COR-L47 (cell line): ENCODE measurements at regions not wholly inside any gene's neighbourhood (a gene's known extent, or its start where the extent isn't known, plus 50 kb on each side); places are given as distances from the start of the nearest gene placed in this dataset.
"Not testable (repeated sequence)": the region's sequence is repeated elsewhere in the genome, so short reads cannot be mapped to it uniquely, and the experiment has no call there.

Experiments used
- DNase-seq: peaks from one replicate; lab custom pipeline; 2025; lab: John Stamatoyannopoulos, UW

DNA sequence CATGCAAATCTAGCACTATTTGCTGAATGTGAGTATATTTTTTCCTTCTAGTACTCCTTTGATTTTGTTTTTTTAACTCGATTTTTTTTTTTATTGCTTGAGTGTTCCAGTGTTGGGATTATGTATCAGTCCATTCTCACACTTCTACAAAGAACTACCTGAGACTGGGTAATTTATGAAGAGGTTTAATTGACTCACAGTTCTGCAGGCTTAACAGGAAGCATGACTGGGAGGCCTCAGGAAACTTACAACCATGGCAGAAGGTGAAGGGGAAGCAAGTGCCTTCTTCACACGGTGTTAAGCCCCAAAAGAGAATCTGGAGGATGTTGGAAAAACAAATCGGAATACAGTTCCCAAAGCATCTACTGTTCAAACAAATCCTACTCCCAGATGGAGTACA is 69.1 kb downstream of the ZNF518B start:
- DNase-seq = not testable (repeated sequence)

DNA sequence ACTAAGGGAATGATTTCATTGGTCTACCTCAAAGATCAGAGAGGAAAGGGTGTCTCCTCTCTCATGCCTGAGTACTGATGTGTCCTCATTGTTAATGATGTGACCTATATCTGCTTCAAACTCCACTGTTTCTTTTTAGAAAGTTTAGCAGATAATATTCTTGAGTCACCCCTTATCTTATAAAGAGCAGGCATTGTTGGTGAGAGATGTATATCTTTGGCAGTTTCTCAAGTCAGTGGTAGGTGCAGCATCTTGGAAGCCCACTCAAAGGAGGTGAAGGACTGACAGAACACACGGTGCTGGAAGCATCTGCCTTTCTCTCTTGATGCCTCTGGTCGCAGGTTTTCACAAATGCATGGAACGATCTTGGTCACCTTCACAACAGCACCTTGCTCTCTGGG is 71.2 kb downstream of the ZNF518B start:
- DNase-seq = no peak

DNA sequence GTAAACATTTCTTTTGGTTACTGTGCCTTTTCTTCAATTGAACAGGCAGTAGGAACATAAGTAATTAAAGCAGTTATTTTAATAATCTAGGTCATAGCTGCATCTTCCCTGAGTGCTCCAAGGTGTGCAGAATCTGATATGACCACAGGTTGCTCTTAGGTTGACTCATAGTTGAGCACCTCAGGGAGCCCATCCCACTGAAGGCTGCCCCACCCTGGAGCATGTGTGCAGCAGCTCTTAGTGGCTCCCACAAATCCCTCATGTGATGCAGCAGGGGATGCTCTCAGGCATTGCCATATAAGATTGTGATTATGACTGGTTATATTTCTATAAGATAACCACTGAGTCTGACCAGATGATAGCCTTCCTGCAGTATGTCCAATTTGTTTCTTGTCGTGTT is 72.3 kb downstream of the ZNF518B start:
- DNase-seq = no peak

DNA sequence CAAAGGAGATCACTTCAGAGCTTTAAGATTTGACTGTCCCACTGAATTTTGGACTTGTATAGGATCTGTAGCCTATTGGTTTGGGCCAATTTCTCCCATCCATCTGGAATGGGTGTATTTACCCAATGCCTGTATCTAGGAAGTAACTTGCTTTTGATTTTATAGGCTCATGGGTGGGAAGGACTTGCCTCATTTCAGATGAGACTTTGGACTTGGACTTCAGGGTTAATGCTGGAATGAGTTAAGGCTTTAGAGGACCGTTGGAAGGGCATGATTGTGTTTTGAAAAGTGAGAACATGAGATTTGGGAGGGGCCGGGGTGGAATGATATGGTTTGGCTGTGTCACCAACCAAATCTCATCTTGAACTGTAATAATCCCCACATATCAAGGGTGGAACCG is 73.8 kb downstream of the ZNF518B start:
- DNase-seq = no peak

DNA sequence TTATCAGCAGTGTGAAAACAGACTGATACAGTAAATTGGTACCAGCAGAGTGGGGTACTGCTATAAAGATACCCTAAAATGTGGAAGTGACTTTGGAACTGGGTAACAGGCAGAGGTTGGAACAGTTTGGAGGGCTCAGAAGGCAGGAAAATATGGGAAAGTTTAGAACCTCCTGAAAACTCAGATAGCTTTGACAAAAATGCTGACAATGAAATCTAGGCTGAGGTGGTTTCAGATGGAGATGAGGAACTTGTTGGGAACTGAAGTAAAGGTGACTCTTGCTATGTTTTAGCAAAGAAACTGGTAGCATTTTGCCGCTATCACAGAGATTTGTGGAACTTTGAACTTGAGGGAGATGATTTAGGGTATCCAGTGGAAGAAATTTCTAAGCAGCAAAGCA is 75.1 kb downstream of the ZNF518B start:
- not testable (repeated sequence) for DNase-seq

DNA sequence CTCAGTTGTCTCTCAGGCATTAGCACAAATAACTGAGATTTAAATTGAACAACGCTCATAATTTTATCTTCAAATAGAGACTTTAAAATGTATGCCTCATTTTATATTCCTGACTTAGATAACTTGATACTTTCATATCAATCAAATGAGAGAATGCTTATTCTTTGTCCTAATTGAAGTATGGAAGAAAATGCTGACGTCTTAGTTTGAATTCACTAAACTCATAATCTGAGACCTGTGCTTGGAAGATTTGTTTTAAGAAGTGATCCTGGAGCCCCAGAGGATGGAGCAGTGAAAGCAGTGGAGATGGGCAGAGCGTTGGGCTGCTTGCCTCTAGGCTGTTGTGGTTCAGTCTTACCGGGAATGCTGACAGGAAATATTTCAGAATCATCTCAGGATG is 76.1 kb downstream of the ZNF518B start:
- no peak for DNase-seq

DNA sequence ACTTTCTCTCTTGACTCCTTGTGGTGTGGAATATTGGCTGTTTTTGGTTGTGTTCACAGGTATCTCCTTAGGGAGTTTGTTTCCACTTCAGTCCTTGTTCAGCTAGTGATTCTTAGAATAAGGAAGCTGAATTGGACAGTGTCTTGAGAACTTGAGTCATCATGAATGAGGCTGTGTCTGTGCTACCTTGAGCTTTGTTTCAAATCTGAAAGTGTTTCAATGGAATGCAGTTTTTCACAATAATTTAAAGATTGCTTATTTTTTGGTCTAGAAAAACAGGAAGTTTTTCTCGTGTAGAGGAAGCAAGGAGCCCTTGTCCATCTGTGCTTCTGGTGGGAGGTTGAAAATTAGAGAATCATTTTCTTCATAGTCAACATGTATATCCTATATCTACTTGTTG is 76.5 kb downstream of the ZNF518B start:
- no peak for DNase-seq

DNA sequence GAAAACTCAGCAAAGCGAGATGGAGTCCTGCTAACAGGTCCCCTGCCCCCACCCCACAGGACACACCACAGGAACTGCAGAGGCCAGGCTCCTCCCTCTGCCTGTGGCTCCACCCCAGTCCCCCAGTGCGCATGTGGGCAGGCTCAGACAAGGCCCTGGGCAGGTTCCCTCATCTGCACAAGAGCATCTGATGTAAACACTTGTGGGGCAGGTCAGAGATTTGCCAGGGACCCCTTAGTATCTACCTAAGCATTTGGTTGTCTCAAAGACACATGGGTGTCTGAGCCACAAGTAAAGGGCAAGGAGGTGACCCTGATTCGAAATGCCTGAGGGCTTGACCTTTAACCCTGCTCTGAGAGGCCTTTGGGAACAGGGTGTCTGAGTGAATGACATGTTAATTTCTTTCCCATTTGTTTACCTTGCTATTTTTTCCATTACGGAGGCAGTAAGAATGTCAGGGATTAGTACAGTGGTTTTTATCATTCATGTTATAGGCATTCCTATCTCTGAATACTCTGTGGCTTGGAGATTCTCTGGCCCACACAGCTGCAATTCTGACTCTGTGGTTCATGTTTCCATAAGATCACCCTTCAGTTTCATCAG is 85.3 kb downstream of the ZNF518B start:
- DNase-seq = no peak

DNA sequence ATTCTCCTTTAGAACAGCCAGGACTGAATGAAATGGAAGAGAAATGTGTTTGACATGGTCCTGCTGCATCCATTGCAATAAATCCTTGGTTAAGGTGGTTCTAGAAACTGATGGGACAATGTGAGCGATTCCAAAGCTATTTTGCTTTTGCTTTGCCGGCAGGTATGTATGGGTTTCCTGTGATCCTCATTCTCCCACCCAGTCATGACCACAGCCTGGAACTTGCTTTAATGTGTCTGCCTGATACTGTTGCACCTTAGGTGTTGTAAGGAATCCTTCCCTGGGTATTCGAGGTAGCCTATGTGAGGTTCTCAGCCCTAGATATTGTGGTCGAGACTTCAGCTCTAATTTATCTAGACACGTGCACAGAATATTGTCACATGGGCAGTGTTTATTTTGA is 86.1 kb downstream of the ZNF518B start:
- DNase-seq = no peak

DNA sequence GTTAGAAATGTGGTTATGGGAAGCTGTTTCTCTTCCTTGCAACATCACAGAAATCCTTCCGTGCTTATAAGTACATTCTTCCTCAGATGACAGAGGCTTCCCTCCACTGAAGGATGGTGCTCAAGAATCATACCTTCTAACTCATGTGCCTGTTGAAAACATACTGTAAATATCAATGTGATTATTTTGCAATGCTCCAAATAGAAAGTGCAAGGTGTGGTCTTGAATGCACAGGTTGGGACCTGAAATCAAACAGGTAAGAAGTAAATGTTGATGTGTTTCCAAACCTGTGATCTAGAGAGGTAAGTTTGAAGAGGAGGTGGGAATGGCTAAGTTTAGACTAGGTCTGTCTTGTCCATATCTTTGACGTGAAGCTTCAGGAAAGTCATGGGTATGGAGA is 87.7 kb downstream of the ZNF518B start:
- DNase-seq = no peak

DNA sequence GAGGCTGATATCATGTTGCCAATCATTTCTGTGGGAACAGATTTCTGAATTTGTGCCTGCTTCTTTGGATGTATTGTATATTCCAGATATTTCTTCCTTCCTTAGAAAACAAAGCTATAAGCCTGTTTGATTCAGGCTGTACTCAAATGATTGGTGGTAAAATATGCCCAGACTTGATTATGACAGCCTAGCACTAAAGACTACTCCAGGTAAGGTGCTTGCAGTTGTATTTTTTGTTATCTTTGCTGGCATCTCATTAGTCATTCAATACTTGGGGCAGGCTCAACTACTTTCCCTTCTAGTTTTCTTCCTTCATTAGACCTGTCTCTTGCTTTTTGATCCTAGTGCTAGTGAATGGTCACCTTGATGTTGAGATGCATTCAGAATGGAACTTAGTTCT is 90.6 kb downstream of the ZNF518B start:
- DNase-seq = no peak

DNA sequence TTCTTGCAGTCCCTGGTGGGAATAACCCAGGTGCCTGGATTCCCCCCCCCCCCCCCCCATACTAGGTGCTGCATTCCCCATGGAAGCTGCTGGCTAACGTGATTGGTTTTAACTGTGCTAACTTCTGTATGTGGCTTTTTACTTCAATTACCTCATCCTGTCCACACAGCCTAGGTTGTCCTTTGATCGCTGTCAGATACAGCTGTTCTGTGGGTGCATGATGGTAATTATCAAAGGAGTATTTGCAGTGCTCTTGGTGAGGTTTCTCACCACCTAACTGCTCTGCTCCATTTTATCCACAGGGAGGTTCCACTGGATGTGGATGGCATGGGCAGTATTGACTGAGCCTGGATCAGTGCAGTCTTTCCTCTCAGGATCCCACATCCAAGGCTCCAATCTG is 93.0 kb downstream of the ZNF518B start:
- DNase-seq = no peak

DNA sequence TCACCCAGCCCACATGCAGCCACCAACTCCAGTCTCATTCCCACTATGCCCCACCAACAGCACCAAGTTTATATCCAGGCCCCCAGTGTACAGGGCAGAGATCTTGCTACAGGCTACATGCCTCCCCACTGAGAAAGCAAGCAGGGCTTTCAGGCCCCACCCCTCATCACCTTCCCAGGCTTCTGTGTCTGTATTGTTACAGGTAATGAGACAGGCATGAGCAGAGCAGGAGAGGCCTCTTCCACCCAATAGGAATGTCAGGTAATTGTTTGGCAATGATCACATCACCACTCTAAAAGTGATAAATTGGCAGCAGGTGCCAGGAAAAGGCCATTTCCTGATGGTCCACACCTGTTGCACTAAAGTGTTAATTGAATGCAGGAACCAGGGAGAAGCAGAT is 102.5 kb downstream of the ZNF518B start:
- peak; percentile 84 for DNase-seq

DNA sequence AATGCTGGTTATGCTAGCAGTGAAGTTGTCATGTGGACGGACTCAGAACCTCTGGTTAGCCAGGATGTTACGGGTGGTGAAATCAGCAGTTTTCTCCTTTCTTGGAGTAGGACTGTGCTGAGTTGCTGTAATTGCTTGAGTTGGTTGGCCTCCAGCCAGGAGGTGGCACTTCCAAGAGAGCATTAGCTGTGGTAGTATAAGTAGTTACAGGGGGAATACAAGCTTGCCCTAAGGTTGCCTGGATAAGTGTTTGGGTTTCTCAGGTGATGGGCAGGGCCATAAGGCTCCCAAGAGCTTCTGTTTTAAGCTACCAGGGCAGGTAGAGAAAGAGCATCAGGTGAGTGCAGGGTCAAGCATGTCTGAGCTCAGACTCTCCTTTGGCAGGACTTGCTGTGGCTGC is 103.0 kb downstream of the ZNF518B start:
- no peak for DNase-seq

DNA sequence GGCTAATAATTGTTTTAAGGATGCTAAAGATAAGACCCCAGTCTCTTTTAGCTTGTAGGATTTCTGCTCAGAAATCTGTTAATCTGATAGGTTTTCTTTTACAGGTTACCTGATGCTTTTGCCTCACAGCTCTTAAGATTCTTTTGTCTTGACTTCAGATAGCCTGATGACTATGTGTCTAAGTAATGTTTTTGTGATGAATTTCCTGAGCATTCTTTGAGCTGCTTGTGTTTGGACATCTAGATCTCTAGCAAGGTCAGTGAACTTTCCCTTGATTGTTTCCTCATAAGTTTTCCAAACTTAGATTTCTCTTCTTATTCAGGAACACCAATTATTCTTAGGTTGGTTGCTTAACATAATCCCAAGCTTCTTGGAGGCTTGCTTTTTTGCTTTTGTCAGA is 104.1 kb downstream of the ZNF518B start:
- no peak for DNase-seq

DNA sequence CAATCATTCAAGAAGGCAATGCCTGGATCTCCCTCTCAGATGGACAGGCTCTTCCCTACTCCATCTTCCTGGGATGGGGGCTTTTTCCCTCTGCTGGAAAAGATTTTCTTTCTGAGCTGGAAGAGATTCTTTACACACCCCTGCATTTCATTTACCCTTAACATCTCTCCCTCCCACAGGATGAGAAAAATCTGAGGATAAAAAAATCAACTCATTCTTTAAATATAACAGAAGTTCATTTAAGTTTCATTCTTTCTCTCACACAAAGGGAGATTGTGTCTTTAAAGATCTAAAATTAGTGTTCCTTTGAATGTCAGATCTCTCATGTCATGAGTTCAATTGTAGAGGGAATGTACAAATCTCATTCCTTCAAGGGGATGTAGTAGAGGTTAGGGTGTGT is 109.0 kb downstream of the ZNF518B start:
- no peak for DNase-seq

DNA sequence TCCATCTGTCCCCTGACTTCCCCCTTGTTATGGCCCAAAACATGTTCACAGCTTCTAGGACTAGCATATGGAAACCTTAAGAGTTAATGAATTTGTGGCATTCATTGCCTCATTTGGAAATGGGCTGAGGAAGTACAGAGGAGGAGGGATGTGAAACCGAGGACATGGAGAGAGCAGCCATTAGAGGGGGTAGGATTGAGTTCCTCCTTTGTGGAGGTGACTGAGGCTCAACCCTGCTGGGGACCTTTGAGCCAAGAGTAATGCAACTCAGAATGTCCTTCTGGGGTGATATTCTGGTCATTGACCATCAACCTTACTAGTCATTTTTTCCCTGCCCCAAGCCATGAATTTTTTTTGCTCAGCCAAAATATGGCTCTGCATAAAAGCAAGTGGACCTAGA is 109.4 kb downstream of the ZNF518B start:
- DNase-seq = no peak

DNA sequence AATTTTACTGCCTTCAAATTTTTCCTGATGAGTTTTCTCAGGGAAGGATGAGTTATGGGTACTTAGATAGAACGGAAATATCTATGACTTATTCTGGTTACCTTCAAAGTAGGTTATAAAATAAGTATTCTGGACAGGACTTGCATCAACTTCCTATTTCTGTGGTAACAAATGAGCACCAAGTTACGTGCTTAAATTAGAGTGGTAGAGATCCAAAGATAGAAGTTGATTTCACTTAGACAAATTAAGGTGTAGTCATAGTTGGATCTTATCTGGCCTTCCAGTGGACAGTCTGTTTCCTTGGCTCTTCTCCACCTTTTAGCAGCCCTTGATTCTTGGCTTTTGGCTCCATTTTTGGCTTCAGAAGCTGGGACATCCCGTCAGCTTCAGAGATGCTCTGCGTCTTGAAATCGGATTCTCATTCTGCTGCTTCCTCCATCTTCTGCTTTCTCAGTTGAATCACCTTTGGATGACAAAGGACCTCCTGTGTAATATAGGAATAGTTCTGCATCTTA is 109.9 kb downstream of the ZNF518B start:
- DNase-seq = no peak

DNA sequence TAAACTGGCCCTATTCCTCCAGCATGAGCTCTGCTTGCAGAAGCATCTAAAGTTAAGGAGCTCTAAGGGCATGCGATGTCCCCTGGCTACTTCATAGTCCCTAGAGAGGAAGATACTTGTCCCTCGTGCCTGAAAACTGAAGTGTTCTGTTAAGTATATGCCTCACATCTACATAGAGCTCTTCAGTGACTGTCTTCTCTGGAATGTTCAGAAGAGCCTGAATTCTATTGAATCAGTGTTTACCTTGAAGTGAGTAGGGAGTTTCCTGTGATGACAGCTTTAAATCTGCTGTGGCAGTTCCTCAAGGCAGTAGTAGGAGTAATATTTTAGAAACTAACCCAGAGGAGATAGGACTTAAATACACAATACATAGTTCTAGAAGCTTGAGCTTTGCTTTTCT is 111.2 kb downstream of the ZNF518B start:
- no peak for DNase-seq

DNA sequence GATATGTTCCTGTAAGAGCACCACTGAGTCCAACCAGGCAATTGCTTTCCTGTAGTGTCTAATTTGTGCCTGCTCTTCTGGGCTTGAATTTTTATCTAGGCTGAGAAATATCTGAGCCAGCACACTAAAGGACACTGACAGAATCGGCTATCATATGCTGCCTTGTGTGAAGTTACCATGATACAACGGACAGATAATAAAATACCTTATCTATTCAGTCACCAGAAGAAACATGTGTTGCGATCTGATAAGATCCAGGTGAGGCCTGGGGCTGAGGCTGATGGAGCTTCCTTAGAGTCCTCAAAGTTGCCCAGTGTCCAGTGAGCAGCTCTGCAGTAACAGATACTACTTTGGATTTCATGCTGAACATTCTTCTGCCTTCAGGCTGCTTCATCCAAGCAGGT is 111.8 kb downstream of the ZNF518B start:
- DNase-seq = no peak

DNA sequence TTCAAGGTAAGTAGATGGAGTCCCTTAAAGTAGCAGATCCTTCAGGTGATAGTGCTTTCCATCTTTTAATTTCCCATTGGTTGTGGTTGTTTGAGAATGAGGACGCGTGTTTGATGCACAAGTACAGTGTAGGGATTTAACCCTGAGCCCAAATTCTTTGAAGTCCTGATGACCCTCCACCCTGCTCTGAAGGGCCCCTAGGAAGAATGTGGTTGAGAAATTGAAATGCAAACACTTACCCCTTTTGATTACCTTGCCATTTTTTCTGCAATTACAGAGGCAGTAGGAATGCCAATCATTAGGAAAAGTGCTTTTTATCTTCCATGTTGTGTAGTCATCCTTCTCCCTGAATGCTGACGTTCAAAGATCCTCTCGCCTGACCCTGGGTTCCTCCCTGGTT is 112.4 kb downstream of the ZNF518B start:
- no peak for DNase-seq

DNA sequence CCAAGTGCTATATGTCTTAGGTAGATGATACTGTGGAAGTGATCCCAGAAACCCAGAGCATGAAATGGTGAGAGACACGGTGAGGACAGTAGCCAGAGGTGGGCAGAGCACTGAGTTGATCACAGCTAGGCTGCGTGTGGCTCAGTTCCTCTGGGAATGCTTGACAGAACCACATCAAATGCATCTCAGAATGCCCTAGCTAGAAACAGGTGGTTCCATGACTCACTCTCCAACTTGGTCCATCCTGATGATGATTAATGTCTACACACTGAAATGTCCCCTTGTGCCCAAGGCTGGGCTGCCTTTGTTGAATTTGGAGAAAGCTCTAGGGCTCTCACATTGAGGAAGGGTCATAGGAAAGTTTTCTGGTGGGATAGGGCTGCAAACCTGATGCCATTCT is 113.6 kb downstream of the ZNF518B start:
- DNase-seq = no peak

DNA sequence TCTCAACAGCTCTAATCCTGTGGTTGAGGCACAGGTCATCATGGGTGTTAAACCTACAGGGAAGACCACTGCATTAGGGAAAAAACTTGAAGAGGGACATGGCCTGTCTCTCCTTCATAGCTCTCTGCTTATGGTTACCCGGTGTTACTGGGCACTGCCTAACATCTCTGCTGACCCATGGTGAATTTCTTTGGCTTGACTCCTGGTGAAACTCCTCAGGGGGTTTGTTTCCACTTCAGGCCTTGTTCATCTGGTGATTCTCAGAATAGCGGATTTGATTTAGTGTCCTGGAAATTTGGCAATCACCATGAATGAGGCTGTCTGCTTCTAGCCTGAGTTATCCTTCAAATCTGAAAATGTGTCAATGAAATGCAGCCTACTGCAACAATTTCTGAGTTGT is 114.4 kb downstream of the ZNF518B start:
- DNase-seq = no peak

DNA sequence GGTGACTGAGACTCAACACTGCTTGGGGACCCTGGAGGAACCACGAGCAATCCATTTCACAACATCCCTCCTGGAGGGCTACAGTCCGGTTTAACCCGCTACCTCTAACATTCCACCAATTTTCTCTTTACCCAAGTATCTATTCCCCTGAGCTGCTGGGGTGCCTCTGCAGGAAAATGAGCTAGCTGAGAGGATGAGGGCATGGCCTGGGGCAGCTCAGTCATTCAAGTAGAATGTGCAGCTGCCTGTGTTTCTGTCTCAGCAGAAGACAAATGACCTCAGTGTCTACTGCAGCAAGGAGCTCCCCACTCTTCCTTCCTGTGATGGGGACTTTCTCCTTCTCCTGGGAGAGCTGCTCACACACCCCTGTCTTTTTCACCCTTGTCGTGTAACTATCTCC is 120.8 kb downstream of the ZNF518B start:
- DNase-seq = no peak

DNA sequence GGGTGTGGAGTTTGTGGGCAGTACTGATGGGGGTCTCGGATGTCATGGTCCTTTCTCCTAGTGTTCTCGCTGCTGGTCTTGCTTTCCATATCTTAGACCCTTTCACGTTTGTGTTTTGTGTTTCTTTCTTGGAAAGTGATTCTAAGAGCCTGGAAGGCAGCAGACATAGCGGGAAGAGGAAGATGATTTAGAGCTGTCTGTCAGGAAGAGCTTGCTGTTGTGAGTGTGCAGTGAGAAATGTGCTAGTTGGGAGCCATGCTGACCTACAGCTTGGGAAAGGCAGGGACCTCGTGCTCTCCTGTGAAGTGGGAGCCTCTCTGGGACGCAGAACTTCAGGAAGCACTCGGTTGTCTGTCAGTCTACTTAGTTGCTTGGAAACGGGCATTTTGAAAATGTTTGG is 122.2 kb downstream of the ZNF518B start:
- DNase-seq = no peak
